C4-2B (cell line): ENCODE measurements at regions not wholly inside any gene's neighbourhood (a gene's known extent, or its start where the extent isn't known, plus 50 kb on each side); places are given as distances from the start of the nearest gene placed in this dataset.

Experiments used
- H3K27ac ChIP-seq: fragments of 450-650 bp; 2 replicates; pipeline ENCODE4 v1.5.1; 2017
- ZFX ChIP-seq: fragments of 450-650 bp; IDR thresholded peaks from 2 replicates; pipeline ENCODE4 v1.6.1; 2017
- TF ChIP-seq, protein P1 (sequence below): fragments of 450-650 bp; conservative IDR thresholded peaks from 2 replicates; pipeline ENCODE4 v1.5.1; 2017; ENCODE audit warnings: mild to moderate bottlenecking

DNA sequence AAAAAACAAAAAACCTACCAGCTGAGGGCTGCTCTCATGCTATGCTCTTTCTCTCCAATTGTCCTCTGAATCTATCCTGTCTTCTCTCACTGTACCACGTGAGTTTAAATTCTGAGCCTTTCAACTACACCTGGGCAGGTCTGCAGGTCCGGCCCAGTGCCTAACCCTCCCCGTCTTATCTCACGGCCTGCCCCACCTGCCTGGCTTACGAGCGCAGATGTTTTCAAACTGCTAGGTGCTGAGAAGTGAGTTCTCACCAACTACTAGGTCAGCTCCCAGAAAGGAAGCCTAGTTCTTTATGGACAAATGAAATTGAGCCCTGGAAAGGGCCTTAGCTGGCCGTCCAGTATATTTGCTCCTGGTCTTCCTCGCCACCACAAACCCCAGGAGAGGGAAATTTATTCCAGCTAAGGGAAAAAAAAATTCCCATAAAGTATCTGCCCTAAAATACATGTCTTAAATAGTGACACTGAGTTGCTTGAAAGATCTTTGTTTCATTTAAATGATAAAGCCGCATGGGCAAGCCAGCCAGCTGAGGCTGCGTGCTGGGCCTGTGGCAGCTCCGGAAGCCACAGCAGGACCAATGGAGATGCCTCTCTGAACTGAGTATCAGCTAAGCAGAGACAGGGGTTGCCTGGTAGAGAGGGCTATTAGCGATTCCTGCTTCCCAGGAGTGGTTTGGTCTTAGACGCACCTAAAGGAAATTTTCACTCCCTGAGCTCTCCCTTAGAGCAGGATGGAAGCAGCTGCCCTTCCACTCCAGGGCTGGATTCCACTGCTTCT lies 92.5 kb upstream of the NCK2 start:
- TF ChIP-seq, protein P1, sequence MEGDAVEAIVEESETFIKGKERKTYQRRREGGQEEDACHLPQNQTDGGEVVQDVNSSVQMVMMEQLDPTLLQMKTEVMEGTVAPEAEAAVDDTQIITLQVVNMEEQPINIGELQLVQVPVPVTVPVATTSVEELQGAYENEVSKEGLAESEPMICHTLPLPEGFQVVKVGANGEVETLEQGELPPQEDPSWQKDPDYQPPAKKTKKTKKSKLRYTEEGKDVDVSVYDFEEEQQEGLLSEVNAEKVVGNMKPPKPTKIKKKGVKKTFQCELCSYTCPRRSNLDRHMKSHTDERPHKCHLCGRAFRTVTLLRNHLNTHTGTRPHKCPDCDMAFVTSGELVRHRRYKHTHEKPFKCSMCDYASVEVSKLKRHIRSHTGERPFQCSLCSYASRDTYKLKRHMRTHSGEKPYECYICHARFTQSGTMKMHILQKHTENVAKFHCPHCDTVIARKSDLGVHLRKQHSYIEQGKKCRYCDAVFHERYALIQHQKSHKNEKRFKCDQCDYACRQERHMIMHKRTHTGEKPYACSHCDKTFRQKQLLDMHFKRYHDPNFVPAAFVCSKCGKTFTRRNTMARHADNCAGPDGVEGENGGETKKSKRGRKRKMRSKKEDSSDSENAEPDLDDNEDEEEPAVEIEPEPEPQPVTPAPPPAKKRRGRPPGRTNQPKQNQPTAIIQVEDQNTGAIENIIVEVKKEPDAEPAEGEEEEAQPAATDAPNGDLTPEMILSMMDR, result no peak
- no peak for TF ChIP-seq ZFX
- H3K27ac ChIP-seq, result no peak overlapping the region

DNA sequence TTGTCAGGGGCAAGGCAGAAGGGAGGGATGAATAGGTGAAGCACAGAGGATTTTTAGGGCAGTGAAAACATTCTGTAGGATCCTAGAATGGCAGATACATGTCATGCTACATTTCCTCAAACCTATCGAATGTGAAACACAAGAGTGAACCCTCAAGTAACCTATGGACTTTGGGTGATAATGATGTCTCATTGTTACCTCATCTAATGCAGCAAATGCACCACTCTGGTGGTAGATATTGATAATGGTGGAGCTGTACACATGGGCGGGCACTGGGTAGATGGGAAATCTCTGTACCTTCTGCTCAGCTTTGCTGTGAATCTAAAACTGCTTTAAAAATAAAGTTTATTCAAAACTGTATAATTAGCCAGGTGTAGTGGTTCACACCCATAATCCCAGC lies 95.2 kb upstream of the NCK2 start:
- no peak for TF ChIP-seq ZFX
- TF ChIP-seq, protein P1, result no peak
- no peak overlapping the region for H3K27ac ChIP-seq

DNA sequence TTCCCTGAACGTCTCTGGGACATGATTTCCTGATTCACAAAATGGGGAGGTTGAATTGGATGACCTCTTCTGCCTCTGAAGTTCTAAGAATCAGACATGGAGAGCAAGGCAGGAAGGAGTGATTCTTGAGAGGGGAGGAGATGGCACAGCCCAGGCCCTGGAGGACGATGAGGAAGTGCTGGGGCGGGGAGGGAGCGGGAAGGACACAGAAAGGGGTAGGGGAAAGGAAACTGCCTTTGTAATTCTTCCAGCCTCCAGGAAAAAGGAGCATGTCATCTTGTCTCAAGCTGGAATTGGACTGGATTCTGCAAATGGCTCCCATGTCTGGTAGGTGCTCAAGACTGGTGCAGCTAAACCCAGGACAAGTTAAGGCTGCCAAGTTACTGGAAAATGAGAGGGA lies 97.0 kb upstream of the NCK2 start:
- no peak for TF ChIP-seq ZFX
- TF ChIP-seq, protein P1, result no peak
- H3K27ac ChIP-seq, result no peak overlapping the region

DNA sequence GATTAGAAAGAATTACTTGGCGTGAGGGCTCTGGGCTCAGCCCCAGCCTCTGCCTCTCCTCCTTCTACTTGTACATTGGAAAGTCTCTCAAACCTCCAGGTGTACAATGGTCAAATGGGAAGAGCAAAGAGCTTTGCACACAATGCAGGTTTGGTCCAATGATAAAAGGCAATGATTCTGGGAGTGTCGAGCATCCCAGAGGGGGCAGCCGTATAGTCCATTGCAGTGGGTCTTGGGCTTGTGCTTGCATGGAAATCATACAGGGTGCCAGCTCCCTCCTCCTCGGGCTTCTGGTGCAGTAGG lies 98.0 kb upstream of the NCK2 start:
- no peak overlapping the region for H3K27ac ChIP-seq
- TF ChIP-seq ZFX, result no peak
- TF ChIP-seq, protein P1, result no peak

DNA sequence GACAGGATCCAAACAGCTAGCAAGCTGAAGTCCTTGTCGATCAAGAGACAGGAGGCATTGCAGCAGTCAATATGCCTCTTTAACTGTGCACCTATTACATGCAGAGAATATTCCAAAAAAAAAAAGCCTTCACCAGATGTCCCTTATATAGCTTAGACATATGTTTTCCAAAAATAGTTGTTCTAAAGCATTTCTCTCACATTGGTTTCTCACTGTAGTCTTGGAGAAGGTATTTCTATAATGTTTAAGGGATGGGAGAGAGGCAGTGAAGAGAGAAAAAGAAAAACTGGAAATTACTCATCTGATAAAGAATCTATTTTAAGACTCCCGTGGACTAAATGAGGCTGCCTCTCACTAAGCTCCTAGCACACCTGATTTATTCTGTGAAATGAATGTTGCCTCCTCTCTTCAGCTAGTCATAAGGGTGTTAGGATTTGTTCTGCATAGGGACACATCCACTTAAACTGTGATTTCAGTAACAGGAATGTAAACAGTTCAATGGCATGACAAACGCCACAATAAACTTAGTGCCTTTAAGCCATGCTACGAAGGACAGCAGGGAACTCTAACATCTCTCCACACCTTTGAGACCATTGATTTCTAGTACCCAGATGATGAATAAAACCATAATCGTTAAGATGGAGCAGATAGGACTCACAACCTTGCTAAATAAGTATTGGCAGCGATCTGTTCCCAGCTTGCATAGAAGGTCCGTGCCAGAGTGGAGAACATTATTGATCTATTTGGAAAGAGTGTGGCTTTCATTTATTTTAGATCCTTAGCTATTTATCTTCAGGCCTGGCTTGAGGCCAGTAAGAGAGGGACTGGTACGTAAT lies 98.6 kb upstream of the NCK2 start:
- H3K27ac ChIP-seq, result no peak overlapping the region
- no peak for TF ChIP-seq ZFX
- TF ChIP-seq, protein P1, result no peak

DNA sequence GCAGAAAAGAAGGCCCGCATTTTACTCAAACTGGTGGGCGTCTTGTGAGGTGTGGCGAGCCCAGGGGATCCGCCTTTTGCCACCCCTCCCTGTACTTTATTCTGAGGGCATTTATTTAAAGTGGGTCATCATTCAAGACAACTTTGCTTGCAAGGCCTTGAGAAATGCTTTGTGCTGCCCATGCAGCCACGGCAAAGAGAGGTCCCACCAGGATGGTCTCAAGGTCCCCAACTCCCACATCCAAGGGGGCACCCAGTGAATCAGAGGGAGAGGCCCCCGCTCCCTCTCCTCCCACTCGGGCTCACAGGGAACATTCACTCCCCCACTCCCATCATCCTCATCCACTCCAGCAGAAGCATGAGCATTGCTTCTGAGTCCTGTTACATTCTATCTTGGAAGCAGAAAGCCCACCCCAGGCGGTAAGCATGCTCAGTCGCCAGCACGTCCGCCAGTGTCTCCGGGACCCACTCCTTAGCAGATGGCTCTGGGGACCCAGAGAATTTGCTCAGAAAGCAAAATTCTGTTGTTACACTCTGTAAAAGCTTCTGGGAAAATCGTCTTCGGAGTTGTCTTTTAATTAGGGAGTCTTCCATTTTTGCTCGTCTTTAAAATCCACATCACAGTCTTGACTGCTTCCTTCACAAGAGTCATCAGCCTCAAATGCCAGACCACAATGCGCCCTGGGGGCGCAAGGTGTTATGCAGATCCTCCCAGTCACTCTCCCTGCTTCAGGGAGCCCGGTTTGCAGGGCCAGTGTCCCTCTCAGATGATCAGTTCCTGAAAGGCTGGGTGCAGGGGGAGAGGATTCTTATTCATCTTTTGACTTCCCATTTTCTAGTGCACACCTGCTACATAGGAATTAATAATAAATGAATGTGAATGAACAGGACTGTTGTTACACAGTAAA lies 99.4 kb upstream of the NCK2 start:
- no peak overlapping the region for H3K27ac ChIP-seq
- no peak for TF ChIP-seq ZFX
- TF ChIP-seq, protein P1, result no peak
